HFF-Myc (cell line): ENCODE measurements at regions not wholly inside any gene's neighbourhood (a gene's known extent, or its start where the extent isn't known, plus 50 kb on each side); places are given as distances from the start of the nearest gene placed in this dataset.

Experiments used
- DNase-seq: peaks from one replicate; pipeline ENCODE4 v3.0.0-alpha.2; 2011; ENCODE audit warnings: low read depth; ENCODE audit errors: extremely low read depth
- H3K4me3 ChIP-seq: replicated peaks from 2 replicates; pipeline ENCODE4 v1.5.1; 2011; ENCODE audit warnings: low read depth, mild to moderate bottlenecking, control low read depth, low read length
- TF ChIP-seq, protein P1 (sequence below): IDR thresholded peaks from 2 replicates; pipeline ENCODE4 v1.5.1; 2012; ENCODE audit warnings: mild to moderate bottlenecking, low read depth, low read length, control low read depth; ENCODE audit errors: missing control alignments

- no peak for DNase-seq
- TF ChIP-seq, protein P1, sequence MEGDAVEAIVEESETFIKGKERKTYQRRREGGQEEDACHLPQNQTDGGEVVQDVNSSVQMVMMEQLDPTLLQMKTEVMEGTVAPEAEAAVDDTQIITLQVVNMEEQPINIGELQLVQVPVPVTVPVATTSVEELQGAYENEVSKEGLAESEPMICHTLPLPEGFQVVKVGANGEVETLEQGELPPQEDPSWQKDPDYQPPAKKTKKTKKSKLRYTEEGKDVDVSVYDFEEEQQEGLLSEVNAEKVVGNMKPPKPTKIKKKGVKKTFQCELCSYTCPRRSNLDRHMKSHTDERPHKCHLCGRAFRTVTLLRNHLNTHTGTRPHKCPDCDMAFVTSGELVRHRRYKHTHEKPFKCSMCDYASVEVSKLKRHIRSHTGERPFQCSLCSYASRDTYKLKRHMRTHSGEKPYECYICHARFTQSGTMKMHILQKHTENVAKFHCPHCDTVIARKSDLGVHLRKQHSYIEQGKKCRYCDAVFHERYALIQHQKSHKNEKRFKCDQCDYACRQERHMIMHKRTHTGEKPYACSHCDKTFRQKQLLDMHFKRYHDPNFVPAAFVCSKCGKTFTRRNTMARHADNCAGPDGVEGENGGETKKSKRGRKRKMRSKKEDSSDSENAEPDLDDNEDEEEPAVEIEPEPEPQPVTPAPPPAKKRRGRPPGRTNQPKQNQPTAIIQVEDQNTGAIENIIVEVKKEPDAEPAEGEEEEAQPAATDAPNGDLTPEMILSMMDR = no peak
- H3K4me3 ChIP-seq = no peak overlapping the region
Measured at GRCh38 chr17:79219208-79219935, 144.7 kb downstream of the ENGASE start.

DNA sequence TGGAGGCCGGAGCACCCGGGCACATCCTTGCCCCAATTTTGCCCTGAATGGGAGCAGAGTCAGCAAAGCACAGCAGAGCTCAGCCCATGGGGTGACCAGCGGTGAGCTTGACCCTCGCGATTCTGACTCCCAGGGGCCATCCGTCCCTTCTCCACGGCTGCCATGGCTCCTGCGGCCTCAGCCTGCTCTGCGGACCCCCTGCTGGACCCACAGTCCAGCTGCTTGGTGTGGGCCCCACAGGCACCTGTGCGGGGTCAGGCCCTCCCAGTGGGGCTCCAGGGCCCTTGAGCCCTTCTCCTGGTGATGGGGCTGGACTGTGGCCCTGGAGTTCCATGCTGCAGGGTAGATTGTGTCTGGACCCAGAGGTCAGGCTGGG is 144.2 kb downstream of the ENGASE start:
- TF ChIP-seq, protein P1 = no peak
- H3K4me3 ChIP-seq = no peak overlapping the region
- no peak for DNase-seq

DNA sequence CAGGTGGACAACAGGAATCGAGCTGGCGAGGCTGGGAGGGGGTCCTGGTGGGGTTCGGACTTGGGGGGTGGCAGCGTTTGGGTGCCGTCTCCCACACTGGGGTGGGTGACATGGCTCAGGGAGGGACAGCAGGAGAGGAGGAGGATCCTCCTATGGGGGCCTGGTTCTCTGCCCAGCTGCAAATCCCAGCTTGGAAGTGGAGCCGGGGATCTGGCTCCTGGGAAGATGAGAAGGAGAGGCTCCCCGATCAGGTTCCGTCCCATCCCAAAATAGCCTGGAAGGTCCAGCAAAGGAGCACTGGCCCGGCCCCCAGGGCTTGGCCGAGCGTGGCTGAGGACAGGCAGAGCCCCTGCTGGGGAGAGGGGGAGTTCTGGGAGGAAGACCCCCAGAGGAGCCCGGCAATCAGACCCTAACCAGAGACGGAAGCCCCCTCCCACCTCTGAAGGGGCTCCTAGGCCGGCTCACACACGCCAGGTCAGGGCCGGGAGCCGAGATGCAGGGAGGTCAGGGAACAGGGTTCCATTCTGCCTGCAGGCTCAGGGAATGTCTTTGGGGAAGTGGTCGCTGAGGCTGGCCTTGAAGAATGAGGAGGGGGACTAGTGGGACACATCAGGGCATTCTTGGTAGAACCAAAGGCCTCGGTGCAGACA is 143.7 kb downstream of the ENGASE start:
- TF ChIP-seq, protein P1 = no peak
- DNase-seq = no peak
- no peak overlapping the region for H3K4me3 ChIP-seq

- no peak for DNase-seq
- H3K4me3 ChIP-seq = no peak overlapping the region
- TF ChIP-seq, protein P1 = no peak
Measured at GRCh38 chr17:79217473-79218135, 143.0 kb downstream of the ENGASE start.

DNA sequence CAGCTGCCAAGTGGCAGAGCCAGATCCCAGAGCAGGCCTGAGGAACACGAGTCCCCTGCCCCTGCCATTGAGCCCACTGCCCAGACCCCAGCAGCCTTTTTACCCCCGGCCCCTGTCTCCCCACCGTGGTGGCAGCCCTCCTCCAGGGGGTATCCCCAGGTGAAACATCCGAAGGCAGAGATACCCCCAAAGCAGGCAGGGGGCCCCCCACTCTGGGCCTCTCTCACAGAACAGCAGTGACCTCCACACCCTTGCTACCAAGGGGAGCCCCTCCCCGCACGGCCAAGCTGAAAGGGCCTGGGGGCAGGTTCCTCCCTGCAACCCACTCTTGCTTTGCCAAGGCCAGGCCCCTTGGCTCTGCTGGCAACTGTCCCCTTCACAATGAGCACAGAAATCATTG is 142.2 kb downstream of the ENGASE start:
- TF ChIP-seq, protein P1 = no peak
- H3K4me3 ChIP-seq = no peak overlapping the region
- DNase-seq = no peak

- DNase-seq = no peak
- TF ChIP-seq, protein P1 = no peak
- no peak overlapping the region for H3K4me3 ChIP-seq
Measured at GRCh38 chr17:79216391-79216790, 141.8 kb downstream of the ENGASE start.
